SKM-1 treated with dmso at 0.1 percent for 144 hours (cell line): ENCODE measurements at regions not wholly inside any gene's neighbourhood (a gene's known extent, or its start where the extent isn't known, plus 50 kb on each side); places are given as distances from the start of the nearest gene placed in this dataset.
"Not testable (repeated sequence)": the region's sequence is repeated elsewhere in the genome, so short reads cannot be mapped to it uniquely, and the experiment has no call there.

ENCODE experiments used
- DNase-seq: peaks from one replicate; lab custom pipeline; 2025; ENCODE audit not compliant: unreplicated experiment; lab: John Stamatoyannopoulos, UW

DNA sequence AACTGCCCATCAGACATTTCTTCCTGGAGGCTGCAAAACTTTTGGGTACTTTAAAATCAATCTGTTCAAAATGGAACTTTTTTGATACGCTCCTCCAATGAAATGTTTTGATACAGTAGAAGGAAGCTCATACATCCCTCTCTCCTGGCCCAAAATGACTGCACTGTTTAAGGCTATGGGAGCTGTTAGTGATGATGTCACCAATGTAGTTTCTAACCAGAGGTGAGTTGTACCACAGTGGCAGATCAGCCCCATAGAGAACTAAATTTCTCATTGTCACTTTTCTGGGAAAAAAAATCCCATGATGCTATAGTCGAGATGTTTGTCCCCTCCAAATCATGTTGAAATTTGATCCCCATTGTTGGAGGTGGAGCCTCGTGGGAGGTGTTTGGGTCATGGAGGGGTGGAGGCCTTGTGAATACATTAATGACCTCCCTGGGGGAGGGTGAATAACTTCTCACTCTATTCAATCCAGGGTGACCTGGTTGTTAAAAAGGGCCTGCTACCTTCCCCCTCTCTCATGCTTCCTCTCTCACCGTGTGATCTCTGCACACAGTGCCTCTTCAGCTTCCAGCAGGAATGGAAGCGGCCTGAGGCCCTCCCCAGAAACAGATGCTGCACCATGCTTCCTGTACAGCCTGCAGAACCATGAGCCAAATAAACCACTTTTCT, 117.4 kb upstream of the NPAS2 start:
- no peak for DNase-seq

DNA sequence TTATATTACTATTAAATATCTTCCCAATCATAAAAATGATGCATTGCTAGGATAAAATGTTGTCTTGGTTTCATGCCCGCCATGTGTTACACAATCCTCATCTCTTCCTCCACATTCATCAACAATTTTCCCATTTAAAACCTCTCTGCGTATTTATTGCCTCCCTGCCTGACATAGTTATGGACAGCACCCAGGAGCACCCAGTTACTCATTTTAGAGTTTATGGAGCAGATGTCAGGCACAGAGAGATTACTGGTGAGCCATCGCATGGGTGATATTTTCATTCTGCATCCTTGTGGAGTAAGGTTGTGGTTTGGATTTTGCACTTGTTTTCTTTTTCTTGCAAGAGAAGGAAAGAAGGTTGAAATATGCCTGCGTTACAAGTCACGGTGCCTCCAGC, 116.7 kb upstream of the NPAS2 start:
- no peak for DNase-seq

DNA sequence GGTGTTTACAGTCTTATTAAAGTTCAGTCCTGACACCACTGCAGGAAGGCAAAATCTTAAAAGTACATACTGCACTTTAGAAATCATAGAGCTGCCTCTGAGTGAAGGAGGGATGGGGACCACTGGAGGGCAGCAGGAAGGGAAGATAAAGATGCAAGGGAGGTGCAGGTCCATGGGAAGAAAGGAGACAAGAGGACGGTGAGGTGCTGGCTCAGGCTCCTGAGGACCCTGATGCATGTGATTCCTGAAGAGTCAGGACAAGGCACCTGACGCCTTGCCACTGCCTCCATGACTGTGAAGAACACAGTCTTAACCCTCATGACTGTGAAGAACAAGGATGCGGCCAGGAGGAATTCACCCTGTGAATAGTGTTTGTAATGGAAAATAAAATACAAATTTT, 116.2 kb upstream of the NPAS2 start:
- no peak for DNase-seq

DNA sequence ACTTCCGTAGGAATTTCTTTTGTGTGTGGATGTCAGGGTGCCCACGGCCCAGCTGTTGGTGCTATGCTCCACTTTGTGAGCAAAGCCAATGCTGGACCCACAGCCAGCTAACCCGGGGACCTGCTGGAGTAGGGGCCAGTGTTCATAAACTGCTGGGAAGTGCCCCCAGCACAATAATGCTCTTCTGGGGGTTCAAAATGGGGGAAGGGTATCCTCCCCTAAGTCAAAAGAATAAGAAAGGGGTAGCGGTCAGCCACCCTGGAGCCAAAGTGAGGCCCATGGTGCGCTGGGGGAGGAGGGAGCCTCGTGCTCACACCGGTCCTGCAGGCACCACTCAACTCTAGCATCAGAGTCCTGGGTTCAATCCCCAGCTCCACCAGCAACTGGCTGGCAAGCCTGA, 115.8 kb upstream of the NPAS2 start:
- DNase-seq, result no peak

DNA sequence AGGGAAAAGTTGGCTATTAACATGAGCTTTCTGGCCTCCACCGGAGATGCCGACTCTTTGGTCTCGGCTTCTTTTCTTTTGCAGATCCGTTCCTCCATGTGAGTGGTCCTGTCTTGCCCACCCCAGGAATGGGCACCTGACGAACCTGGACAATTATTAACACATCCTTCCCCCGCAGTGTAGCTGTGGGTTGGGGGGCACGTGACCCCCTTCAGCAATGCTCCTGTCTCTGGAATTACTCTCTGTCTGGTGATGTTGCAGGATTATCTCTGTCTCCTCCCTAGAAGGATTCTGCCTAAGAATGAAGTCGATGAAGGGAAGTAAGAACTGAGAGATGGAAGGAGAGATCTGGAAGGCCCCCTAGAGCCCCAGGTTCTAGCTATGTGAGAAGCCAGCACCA, 115.2 kb upstream of the NPAS2 start:
- DNase-seq, result no peak

DNA sequence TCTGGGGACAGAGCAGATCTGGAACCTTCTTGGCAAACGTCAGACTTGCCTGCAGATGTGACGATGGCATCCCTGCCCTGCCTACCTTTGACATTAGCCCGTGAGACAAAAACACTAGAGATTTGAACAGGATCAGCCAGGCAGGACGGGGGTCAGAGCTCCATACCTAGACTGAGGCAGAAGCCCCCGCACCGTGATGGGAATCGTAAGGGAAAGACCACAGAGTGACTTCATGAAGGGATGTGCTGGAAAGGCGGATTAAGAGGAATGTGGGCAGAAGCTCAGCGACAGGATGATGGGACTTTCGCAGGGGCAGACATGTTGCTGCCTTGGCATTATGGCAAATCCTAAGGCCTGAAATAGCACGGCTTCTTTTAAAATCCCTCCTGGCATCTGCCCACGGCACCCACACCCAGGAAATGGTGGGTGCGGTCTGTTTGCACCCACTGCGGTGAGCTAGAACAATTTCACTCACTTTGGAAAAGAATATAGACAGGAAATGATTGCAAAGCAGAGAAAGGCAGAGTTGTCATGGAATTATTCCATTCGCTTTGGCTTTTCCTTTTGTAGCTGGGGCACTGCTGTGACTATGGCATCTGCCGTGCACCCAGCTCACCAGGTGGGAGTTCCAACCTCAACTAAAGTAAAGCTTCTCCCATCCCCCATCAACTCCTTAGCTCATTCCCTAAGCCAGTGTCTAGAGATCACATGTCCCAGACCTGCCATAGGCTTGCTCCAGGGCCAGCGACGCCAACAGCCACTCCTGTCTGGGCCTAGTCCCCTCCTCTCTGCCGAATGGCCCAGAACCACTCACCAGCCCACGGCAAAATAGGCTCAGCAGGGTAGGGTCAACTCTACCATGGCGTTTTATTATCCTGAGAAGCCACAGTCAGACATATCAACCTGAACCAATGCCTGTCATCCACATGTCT, 112.7 kb upstream of the NPAS2 start:
- no peak for DNase-seq

DNA sequence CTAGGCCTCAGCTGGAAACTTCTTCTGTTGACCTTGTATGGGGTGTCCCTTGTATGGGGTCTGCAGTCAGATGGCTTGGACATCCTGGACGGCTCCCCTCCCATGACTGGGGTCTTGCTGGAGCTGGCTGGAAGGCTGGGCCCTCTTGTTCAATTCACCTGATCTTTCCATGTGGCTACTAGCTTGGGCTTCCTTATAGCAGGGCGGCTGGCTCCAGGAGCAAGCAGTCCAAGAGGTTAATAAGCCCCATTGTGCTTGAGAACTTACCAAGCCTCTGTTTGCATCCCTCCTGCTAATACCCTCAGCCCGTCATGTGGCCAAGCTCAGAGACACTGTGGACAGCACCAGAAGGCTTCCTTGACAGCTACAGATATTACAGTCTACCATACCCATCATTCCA, 111.6 kb upstream of the NPAS2 start:
- DNase-seq, result no peak

DNA sequence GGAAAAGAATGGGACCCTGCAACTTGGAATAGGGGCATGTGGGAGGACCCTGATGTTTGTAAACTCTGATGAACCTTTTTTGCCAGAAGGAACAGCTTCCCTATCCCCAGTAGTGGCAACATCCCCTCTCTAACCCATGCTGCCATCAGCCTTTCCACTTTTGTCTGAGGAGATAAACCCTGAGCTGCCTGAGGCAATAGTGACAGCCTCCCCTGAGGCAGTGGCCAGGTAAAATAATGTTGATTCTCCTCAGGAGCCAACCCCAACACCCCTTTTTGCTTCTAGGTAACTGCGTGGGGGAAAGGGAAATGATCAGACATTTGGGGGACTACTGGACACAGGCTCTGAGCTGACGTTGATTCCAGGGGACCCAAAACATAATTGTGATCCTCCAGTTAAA, 106.8 kb upstream of the NPAS2 start:
- no peak for DNase-seq

DNA sequence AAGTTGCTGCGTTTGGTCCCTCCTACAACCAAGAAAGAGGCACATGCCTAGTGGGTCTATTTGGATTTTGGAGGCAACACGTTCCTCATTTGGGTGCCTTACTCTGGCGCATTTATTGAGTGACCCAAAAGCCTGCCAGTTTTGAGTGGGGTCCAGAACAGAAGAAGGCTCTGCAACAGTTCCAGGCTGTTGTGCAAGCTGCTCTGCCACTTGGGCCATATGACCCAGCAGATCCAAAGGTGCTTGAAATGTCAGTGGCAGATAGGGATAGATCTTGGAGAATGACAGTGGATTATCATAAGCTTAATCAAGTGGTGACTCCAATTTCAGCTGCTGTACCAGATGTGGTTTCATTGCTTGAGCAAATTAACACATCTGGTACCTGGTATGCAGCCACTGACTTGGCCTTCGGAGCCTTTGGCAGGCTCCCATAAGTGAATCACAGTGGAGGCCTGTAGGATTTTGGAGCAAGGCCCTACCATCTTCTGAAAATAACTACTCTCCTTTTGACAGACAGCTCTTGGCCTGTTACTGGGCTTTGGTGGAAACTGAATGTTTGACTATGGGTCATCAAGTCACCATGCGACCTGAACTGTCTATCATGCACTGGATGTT, 105.4 kb upstream of the NPAS2 start:
- DNase-seq, result not testable (repeated sequence)

DNA sequence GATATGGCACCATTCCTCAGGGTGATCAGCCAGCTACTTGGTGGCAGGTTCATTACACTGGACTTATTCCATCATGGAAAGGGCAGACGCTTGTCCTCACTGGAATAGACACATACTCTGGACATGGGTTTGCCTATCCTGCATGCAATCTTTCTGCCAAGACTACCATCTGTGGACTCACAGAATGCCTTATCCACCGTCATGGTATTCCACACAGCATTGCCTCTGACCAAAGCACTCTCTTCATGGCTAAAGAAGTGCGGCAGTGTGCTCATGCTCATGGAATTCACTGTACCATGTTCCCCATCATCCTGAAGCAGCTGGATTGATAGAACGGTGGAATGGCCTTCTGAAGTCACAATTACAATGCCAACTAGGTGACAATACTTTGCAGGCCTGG, 104.1 kb upstream of the NPAS2 start:
- DNase-seq, result not testable (repeated sequence)

DNA sequence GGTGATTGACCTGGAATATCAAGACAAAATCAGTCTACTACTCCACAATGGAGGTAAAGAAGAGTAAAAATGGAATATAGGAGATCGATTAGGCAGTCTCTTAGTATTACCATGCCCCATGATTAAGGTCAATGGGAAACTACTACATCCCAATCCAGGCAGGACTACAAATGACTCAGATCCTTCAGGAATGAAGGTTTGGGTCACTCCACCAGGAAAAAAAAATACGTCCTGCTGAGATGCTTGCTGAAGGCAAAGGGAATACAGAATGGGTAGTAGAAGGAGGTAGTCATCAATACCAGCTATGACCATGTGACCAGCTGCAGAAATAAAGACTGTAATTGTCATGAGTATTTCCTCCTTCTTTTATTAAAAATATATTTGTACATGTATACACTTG, 103.4 kb upstream of the NPAS2 start:
- no peak for DNase-seq

DNA sequence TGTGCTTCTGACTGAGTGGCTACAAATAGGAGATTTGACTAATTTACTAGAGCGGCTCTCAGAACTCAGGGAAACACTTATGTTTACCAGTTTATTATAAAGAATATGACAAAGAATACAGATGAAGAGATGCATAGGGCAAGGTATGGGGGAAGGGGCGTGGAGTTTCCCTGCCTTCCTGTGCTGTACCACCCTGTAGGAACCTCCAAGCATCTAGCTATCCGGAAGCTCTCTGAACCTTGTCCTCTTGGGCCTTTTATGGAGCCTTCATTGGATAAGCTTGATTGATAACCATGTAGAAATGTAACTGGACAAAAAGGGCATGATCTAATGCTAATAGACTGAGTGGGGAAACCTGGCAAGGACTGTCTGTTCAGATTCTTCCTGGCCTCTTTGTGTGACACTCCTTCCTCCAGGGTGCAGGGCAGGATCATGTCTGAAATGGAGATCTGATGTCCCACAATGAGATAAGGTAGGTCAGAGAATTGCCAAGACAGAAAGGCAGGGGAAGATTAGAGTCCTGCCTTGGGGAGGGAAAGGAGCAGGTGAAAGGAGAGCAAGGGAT, 101.8 kb upstream of the NPAS2 start:
- DNase-seq, result no peak

DNA sequence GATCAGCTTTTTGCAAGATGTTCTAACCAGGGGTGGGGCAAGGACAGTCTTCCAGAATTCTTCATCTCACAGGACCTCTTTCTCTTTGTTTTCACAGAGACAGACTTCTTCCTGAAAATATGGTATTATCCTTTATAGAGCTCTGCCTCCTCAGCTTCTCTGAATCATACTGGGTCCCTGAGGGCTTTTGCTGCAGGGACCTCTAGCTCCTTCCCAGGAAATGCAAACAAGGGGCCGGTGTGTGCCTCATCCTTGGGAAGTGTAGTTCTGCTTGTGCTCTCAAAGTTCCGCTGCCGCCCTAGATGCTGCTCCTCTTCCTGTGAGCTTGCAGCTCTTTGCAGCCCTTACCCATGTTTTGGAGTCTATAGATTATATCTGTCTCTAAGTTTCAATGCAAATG, 99.5 kb upstream of the NPAS2 start:
- DNase-seq, result no peak

DNA sequence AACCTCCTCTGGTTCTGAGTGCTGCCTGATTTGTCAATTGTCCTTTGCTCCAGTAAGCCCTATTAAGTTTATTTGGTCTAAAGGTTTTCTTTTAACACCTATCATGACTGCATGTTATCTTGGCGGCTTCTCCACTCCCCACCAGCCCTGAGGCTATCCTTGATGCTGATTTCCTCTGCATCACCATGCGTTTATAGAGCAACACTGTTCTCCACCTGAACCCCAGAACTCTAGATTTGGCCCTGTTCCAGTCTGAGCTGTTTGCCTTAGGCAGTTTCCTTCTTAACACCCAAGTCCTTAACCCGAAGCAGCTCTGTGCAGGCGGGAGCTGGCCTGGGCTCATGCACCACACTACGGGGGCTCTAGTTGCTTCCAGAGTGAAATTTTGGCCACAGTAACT, 98.2 kb upstream of the NPAS2 start:
- no peak for DNase-seq

DNA sequence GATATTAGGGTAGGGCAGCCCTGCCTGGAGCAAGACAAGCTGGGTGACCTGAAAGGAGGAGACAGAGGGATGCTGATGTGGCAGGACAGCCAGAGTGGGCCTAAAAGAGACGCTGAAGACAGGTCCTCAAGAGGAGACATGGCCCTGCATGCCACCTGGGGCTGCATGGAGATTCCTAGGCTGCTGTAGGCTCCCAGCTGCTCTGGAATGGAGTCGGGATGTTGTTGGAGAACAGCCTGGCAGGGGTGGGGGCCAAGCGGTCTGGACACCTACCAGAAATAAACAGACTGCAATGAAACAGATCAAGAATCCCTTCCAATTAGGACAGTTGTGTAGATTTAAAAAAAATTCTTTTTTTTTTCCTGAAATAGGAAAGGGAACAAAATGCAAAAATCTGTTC, 97.8 kb upstream of the NPAS2 start:
- no peak for DNase-seq

DNA sequence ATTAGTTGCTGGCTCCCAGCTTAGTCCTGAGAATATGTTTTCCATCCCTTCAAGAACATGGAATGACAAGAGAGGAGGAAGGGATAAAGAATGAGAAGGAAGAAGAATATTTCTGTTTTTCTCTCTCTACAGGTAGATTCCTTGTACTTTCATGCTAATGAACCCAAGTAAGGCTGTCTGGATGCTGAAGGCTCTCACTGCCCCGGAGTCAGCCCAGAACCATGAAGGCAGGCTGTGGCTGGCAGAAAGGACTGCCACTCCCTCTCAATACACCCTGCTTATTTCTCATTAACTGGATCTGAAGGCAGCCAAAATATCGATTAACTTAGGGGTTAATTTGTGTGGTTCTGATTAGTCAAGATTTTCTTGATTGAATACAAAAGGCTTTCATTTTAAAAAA, 93.1 kb upstream of the NPAS2 start:
- DNase-seq, result no peak

DNA sequence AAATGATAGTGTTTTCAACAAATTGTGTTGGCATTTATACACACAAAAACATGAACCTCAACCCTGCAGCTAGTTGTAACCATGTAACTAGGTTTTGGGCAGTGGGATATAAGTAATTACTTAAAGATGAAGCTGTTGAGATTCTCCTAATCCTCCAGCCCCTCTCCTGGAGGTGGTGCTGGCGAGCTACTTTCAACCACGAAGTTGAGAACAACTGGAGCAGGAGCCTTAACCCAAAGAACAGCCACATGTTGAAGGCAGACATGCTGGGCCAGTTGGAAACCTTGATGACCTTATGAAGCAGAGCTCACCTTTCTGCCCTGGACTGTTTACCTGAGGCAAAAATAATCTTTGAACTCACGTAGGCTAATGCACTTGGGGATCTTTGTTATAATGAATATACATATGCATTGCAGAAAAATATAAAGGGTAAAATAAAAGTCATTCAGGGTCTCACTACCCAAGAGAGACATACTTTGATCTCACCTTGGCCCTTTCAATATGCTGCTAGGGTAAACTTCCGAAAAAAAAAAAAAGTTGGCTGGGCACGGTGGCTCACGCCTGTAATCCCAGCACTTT, 89.6 kb upstream of the NPAS2 start:
- DNase-seq, result peak; percentile 23

DNA sequence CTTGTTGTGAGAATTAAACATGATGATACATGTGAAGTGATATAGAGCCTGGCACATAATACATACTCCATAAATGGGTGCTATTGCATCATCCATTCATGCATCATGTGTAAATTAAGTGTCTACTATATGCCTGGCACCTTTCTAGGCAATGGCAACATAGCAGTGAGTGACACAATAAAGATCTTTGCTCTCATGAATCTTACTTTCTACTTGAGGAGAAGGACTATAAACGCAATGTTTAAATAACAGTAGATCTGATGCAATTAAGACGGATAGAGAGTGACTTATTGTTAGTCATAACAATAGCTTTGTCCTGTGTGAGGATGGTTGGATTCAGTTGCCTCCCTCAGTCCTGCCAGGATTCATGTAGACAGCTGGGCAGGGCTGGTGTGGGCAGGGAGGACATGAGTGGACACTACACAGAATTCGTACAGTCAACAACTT, 88.4 kb upstream of the NPAS2 start:
- no peak for DNase-seq

DNA sequence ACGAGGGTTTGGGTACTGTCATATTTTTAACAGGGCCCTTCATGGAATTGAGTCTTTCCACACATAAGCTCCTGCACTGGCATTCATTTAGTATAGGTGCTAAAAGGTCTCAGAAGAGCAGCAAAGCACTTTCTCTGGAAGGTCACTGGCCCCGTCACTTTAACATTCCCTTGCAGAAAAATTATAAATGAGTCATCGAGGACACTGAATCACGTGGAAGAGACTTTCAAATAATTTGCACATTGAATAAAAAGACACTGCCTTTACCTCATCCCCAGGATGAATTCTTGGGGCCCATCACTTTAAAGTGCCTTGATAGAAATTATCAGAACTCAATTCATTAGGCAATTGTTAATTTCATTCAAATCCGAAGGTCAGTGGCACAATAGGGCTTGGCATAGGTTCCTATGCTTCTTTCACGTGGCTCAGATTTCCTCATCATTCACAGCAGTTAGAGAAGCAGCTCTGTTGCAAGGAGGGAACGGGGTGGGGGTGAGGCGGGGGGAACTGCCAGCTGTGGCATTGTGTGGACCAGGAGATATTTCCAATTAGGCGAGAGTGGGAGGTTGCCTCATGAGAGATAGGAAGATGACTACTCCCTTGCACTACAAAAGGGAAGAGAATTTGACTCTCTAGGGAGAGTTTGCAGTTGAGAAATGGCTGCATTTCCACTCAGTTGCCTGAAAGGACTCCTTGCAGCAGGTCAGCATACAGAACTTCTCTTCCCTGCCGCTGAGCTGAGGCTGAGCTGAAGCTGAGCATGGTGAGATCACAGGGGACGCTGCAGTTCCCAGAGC, 86.3 kb upstream of the NPAS2 start:
- DNase-seq, result peak; percentile 97

DNA sequence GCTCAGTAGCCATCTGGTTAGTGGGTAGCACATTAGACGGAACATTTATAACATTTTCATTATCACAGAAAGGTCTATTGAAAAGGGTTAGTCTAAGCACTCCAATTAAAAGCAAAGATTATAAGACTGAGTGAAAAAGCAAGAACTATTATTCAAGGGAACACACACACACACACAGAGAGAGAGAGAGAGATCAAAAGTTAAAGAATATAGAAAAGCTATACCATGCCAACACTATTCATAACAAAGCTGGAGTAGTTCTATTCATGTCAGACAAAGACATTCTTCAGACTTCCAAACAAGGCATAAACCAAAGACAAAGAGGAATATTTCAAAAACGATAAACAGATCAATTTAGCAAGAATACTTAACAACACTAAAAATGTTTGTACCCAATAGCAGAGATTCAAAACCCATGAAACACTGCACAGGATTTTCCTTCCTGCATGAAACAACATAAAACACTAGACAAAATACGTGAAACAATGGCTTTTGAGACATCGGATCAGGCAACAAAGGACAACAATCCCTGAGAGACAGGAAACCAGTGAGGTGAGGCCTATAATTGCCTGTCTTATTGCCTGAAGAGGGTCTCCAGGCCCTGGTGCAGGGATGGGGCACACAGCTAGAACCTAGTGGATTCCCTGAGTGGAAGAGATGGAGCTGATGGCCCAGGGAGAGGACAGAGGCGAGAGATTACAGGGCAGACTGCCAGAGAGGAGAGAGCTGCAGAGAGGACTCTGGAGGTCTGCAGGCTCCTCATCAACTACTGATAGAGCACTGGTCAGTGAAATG, 83.6 kb upstream of the NPAS2 start:
- DNase-seq, result no peak
